DOHH2 (cell line): ENCODE measurements at regions not wholly inside any gene's neighbourhood (a gene's known extent, or its start where the extent isn't known, plus 50 kb on each side); places are given as distances from the start of the nearest gene placed in this dataset.

Experiments
- H3F3A ChIP-seq: fragments of 200-600 bp; sonication (generic), shearing (Covaris generic); 2 replicates; pipeline ENCODE4 v1.6.0; 2016; ENCODE audit warnings: antibody characterized with exemption, mild to moderate bottlenecking; ENCODE audit not compliant: control insufficient read depth, insufficient read depth
- H3K27ac ChIP-seq: fragments of 200-600 bp; sonication (generic); 2 replicates; pipeline ENCODE4 v1.5.1; 2014; ENCODE audit warnings: low read depth, mild to moderate bottlenecking, low read length, moderate library complexity
- H3K27me3 ChIP-seq: fragments of 200-600 bp; sonication (generic); 2 replicates; pipeline ENCODE4 v1.6.1; 2014; ENCODE audit warnings: mild to moderate bottlenecking, low read length, mixed read lengths; ENCODE audit not compliant: control insufficient read depth
- H3K36me3 ChIP-seq: fragments of 200-600 bp; sonication (generic); 2 replicates; pipeline ENCODE4 v1.6.1; 2014; ENCODE audit warnings: mild to moderate bottlenecking, low read length, moderate library complexity, mixed read lengths; ENCODE audit not compliant: control insufficient read depth
- H3K4me1 ChIP-seq: fragments of 200-600 bp; sonication (generic); 2 replicates; pipeline ENCODE4 v1.6.1; 2014; ENCODE audit warnings: mild to moderate bottlenecking, low read length, mixed read lengths; ENCODE audit not compliant: control insufficient read depth
- H3K4me2 ChIP-seq: fragments of 200-600 bp; sonication (generic); 2 replicates; pipeline ENCODE4 v1.6.0; 2014; ENCODE audit warnings: mild to moderate bottlenecking, low read length, moderate library complexity
- H3K4me3 ChIP-seq: fragments of 200-600 bp; sonication (generic); 2 replicates; pipeline ENCODE4 v1.5.1; 2014; ENCODE audit warnings: mild to moderate bottlenecking, low read length, mixed read lengths
- H3K79me2 ChIP-seq: fragments of 200-600 bp; sonication (generic); 2 replicates; pipeline ENCODE4 v1.6.1; 2014; ENCODE audit warnings: mild to moderate bottlenecking, low read length, mixed read lengths; ENCODE audit not compliant: control insufficient read depth
- H3K9me2 ChIP-seq: fragments of 200-600 bp; sonication (generic); replicated peaks from 2 replicates; pipeline ENCODE4 v1.6.1; 2014; ENCODE audit warnings: mild to moderate bottlenecking, low read length, mixed read lengths; ENCODE audit not compliant: control insufficient read depth
- H3K9me3 ChIP-seq: fragments of 200-600 bp; sonication (generic); 2 replicates; pipeline ENCODE4 v1.6.1; 2014; ENCODE audit warnings: antibody characterized with exemption, low read length, mixed read lengths; ENCODE audit not compliant: control insufficient read depth, insufficient read depth
- H4K20me1 ChIP-seq: fragments of 200-600 bp; sonication (generic); 2 replicates; pipeline ENCODE4 v1.6.0; 2014; ENCODE audit warnings: low read depth, mild to moderate bottlenecking, antibody characterized with exemption, low read length, moderate library complexity; ENCODE audit not compliant: control insufficient read depth, insufficient read depth
- EZH2phosphoT487 ChIP-seq: fragments of 200-600 bp; sonication (generic); IDR thresholded peaks from 2 replicates; pipeline ENCODE4 v1.6.1; 2017; ENCODE audit warnings: borderline replicate concordance, mild to moderate bottlenecking, antibody characterized with exemption, low read length, moderate library complexity, mixed read lengths
- TF ChIP-seq, protein P1 (sequence below): fragments of 200-600 bp; sonication (generic); IDR thresholded peaks from one replicate; pipeline ENCODE4 v1.5.1; 2014; ENCODE audit warnings: antibody characterized with exemption, mild to moderate bottlenecking, low read depth, low read length; ENCODE audit not compliant: poor library complexity, severe bottlenecking

DNA sequence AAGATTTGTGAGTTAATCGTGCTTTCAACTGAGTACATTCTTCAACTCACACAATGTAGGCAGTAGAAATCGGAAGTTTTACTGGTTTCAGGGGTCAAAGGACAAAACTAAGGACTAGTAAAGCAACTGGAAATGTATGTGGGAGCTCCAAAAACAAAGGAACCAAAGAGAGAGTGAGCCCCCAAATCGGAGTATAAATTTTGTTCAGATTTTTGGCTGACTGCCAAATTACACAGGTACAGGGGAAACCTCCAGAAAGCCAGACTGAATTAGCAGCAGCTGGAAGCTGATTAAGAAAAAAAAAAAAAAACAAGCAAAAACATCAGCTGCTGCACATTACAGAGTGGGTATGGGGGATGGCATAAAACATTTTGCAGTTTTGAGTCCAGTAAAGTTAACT is 75.2 kb upstream of the GNAZ start:
- H3K4me3 ChIP-seq: peak overlapping the region; percentile 7; the same call in 1 of the 2 replicates
- peak overlapping the region; percentile 48 for H3K4me2 ChIP-seq
- no peaks in the 10 kb centered on the region for H3K27me3 ChIP-seq
- H3K79me2 ChIP-seq: no peaks in the 10 kb centered on the region
- TF ChIP-seq EZH2phosphoT487: no peak
- TF ChIP-seq, protein P1, sequence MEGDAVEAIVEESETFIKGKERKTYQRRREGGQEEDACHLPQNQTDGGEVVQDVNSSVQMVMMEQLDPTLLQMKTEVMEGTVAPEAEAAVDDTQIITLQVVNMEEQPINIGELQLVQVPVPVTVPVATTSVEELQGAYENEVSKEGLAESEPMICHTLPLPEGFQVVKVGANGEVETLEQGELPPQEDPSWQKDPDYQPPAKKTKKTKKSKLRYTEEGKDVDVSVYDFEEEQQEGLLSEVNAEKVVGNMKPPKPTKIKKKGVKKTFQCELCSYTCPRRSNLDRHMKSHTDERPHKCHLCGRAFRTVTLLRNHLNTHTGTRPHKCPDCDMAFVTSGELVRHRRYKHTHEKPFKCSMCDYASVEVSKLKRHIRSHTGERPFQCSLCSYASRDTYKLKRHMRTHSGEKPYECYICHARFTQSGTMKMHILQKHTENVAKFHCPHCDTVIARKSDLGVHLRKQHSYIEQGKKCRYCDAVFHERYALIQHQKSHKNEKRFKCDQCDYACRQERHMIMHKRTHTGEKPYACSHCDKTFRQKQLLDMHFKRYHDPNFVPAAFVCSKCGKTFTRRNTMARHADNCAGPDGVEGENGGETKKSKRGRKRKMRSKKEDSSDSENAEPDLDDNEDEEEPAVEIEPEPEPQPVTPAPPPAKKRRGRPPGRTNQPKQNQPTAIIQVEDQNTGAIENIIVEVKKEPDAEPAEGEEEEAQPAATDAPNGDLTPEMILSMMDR: no peak
- no peaks in the 10 kb centered on the region for H4K20me1 ChIP-seq
- H3K9me2 ChIP-seq: no peaks in the 10 kb centered on the region
- H3K4me1 ChIP-seq: peaks cover 16% of the 10 kb centered on the region
- no peaks in the 10 kb centered on the region for H3K36me3 ChIP-seq
- peaks cover 3% of the 10 kb centered on the region; the same call in 1 of the 2 replicates for H3F3A ChIP-seq
- peaks cover 18% of the 10 kb centered on the region; the same call in 1 of the 2 replicates for H3K9me3 ChIP-seq
- H3K27ac ChIP-seq: 0 out of 2 replicates have a peak overlapping the region, but pooled peaks have one; percentile 10

DNA sequence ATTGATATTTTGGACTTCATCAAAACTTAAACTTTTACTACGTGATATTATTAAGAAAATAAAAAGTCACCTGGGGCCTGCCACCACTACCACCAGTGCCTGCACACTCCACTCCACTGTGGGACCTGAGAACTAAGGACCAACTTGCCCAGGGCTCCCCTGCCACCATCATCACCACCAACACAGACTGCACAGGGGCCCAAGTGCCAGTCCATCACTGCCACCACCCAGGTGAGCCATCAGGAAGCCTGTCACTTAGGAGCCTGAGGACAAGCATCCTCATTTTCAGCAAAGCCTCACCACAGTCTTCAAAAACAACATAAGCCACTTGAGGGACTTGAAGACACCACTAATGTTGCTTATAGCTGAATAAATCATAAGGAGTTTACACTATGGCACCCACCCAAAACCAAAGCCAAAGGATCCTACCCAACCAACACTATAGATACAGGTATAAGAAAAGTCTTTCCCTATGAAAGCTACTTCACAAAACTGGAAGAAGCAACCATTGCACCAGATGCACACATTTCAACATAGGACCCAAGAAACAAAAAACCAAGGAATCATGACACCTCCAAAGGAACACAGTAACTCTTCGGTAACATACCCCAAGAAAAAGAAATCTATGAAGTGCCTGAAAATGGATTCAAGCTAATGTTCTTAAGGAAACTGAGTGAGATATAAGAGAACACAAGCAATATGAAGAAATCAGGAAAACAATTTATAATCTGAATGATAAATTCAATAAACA is 73.6 kb upstream of the GNAZ start:
- Histone ChIP-seq H3K4me3 (no peak overlapping the region), H3K36me3 (no peaks in the 10 kb centered on the region), H3K9me3 (peaks cover 26% of the 10 kb centered on the region; the same call in 1 of the 2 replicates), H3K27ac (no peak overlapping the region), H3K9me2 (no peaks in the 10 kb centered on the region), H3K4me2 (no peak overlapping the region), H3K79me2 (no peaks in the 10 kb centered on the region), H4K20me1 (no peaks in the 10 kb centered on the region), H3K27me3 (no peaks in the 10 kb centered on the region), H3K4me1 (peaks cover 24% of the 10 kb centered on the region), H3F3A (peaks cover 3% of the 10 kb centered on the region; the same call in 1 of the 2 replicates)
- no peak for TF ChIP-seq EZH2phosphoT487
- TF ChIP-seq, protein P1: no peak

DNA sequence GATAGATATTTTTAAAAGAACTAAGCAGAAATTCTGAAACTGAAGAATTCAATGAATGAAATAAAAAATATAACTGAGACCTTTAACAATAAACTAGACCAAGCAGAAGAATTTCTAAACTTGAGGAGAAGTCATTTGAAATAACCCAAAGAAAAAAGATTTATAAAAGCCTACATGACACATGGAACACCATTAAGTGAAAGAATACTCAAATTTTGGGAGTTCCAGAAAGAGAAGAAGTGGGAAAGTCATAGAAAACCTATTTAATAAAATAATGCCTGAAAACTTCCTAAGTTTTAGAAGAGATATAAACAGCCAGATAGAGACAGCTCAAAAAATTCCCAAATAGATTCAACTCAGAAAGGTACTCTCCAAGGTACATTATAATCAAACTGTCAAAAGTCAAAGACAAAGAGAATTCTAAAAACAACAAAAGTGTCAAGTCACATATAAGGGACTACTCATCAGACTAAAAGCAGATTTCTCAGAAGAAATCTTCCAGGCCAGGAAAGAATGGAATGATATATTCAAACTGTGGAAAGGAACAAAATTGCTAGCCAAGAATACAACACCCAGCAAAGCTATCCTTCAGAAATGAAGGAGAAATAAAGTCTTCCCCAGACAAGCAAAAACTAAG is 72.9 kb upstream of the GNAZ start:
- H4K20me1 ChIP-seq: no peaks in the 10 kb centered on the region
- H3K4me2 ChIP-seq: no peak overlapping the region
- peaks cover 26% of the 10 kb centered on the region; the same call in 1 of the 2 replicates for H3K9me3 ChIP-seq

More for the DNA sequence above, 72.9 kb upstream of the GNAZ start:
- Histone ChIP-seq H3K4me1 (peaks cover 24% of the 10 kb centered on the region), H3K36me3 (no peaks in the 10 kb centered on the region), H3K9me2 (no peaks in the 10 kb centered on the region), H3K79me2 (no peaks in the 10 kb centered on the region), H3K27me3 (no peaks in the 10 kb centered on the region), H3K27ac (no peak overlapping the region), H3F3A (peaks cover 3% of the 10 kb centered on the region; the same call in 1 of the 2 replicates), H3K4me3 (no peak overlapping the region)
- TF ChIP-seq, protein P1: no peak
- no peak for TF ChIP-seq EZH2phosphoT487
